ENCODE measurements at regions not wholly inside any gene's neighbourhood (a gene's known extent, or its start where the extent isn't known, plus 50 kb on each side); places are given as distances from the start of the nearest gene placed in this dataset.

DNA sequence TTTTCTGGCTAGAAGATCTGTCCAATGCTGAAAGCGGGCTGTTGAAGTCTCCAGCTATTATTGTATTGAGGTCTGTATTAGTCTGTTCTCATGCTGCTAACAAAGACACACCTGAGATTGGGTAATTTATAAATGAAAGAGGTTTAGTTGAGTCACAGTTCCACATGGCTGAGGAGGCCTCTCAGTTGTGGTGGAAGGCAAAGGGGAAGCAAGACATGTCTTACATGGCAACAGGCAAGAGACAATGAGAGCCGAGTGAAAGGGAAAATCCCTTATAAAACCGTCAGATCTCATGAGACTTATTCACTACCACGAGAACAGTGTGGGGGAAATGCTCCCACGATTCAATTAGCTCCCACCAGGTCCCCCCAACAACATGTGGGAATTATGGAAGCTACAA is 980.4 kb downstream of the SLITRK5 start:
- H3K4me1 Mint-ChIP-seq, result no peaks in the 10 kb centered on the region
- no peak overlapping the region for H3K4me3 Mint-ChIP-seq
- ChIA-PET POLR2A (no interaction called here), CTCF (no interaction called here)
- peaks cover 4% of the 10 kb centered on the region; the same call in 1 of the 2 replicates for H3K36me3 Mint-ChIP-seq
- H3K9me3 Mint-ChIP-seq, result peaks cover 38% of the 10 kb centered on the region
- ATAC-seq (no peak), DNase-seq (ENCODE audit: low spot score) (no peak)
- no peak overlapping the region for H3K27ac Mint-ChIP-seq
- TF ChIP-seq FOXP1 (CRISPR knock-in tag; IDR thresholded peaks at IDR 0.05; ENCODE audit: borderline replicate concordance), result no peak
- TF ChIP-seq NR3C1 (CRISPR knock-in tag; conservative IDR thresholded peaks at IDR 0.05; ENCODE audit: low read depth), result no peak
- TF ChIP-seq, protein P1, sequence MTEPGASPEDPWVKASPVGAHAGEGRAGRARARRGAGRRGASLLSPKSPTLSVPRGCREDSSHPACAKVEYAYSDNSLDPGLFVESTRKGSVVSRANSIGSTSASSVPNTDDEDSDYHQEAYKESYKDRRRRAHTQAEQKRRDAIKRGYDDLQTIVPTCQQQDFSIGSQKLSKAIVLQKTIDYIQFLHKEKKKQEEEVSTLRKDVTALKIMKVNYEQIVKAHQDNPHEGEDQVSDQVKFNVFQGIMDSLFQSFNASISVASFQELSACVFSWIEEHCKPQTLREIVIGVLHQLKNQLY (CRISPR knock-in tag; IDR thresholded peaks at IDR 0.05), result no peak
- TF ChIP-seq EMX1 (CRISPR knock-in tag; IDR thresholded peaks at IDR 0.05), result no peak
- TF ChIP-seq SP1 (CRISPR knock-in tag; conservative IDR thresholded peaks at IDR 0.05), result no peak
- TF ChIP-seq, protein P2, sequence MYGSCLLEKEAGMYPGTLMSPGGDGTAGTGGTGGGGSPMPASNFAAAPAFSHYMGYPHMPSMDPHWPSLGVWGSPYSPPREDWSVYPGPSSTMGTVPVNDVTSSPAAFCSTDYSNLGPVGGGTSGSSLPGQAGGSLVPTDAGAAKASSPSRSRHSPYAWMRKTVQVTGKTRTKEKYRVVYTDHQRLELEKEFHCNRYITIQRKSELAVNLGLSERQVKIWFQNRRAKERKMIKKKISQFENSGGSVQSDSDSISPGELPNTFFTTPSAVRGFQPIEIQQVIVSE (CRISPR knock-in tag; IDR thresholded peaks at IDR 0.05; ENCODE audit: borderline replicate concordance), result no peak
- no peak for TF ChIP-seq GABPB1 (CRISPR knock-in tag; IDR thresholded peaks at IDR 0.05)
- TF ChIP-seq NR1H2 (CRISPR knock-in tag; IDR thresholded peaks at IDR 0.05), result no peak
- TF ChIP-seq IRF2 (CRISPR knock-in tag; IDR thresholded peaks at IDR 0.05; ENCODE audit: borderline replicate concordance, low read depth), result no peak
- TF ChIP-seq, protein P3, sequence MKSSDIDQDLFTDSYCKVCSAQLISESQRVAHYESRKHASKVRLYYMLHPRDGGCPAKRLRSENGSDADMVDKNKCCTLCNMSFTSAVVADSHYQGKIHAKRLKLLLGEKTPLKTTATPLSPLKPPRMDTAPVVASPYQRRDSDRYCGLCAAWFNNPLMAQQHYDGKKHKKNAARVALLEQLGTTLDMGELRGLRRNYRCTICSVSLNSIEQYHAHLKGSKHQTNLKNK (CRISPR knock-in tag; IDR thresholded peaks at IDR 0.05), result no peak
- TF ChIP-seq TCF7 (CRISPR knock-in tag; IDR thresholded peaks at IDR 0.05; ENCODE audit: low read depth), result no peak
- TF ChIP-seq E2F1 (CRISPR knock-in tag; IDR thresholded peaks at IDR 0.05), result no peak
- TF ChIP-seq FOXK1 (CRISPR knock-in tag; IDR thresholded peaks at IDR 0.05), result no peak
- no peak for TF ChIP-seq SMAD4 (CRISPR knock-in tag; IDR thresholded peaks at IDR 0.05)
- no peaks in the 10 kb centered on the region for H3K27me3 Mint-ChIP-seq (ENCODE audit: low read depth)

DNA sequence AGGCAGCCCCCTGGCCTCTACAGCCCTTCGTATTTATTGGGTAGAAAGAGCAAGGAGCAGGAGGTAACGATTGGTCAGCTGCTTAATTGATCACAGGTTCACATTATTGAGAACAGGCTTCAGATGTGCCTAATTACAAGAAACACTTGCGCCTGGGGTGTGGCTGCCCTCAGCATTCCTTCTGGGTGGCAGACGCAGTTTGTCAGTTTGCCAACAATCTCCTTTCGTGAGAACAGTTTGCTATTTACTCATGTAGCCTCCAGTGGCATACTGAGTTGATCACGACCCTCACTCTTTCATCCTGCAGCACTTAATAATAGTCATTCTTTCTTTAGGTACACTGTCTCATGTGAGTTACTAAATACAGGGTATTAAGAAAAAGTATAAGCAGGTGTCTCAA is 985.6 kb downstream of the SLITRK5 start:
- no peak for DNase-seq (ENCODE audit: low spot score)
- Mint-ChIP-seq H3K4me1 (no peaks in the 10 kb centered on the region), H3K27me3 (ENCODE audit: low read depth) (no peaks in the 10 kb centered on the region), H3K9me3 (peaks cover 18% of the 10 kb centered on the region), H3K36me3 (peaks cover 6% of the 10 kb centered on the region), H3K4me3 (no peak overlapping the region), H3K27ac (no peak overlapping the region)
- CTCF ChIA-PET, result no interaction called here
- POLR2A ChIA-PET, result no interaction called here
- no peak for ATAC-seq
- no peak for TF ChIP-seq SMAD4 (CRISPR knock-in tag; IDR thresholded peaks at IDR 0.05)
- no peak for TF ChIP-seq MAX (CRISPR knock-in tag; IDR thresholded peaks at IDR 0.05)
- TF ChIP-seq, protein P4, sequence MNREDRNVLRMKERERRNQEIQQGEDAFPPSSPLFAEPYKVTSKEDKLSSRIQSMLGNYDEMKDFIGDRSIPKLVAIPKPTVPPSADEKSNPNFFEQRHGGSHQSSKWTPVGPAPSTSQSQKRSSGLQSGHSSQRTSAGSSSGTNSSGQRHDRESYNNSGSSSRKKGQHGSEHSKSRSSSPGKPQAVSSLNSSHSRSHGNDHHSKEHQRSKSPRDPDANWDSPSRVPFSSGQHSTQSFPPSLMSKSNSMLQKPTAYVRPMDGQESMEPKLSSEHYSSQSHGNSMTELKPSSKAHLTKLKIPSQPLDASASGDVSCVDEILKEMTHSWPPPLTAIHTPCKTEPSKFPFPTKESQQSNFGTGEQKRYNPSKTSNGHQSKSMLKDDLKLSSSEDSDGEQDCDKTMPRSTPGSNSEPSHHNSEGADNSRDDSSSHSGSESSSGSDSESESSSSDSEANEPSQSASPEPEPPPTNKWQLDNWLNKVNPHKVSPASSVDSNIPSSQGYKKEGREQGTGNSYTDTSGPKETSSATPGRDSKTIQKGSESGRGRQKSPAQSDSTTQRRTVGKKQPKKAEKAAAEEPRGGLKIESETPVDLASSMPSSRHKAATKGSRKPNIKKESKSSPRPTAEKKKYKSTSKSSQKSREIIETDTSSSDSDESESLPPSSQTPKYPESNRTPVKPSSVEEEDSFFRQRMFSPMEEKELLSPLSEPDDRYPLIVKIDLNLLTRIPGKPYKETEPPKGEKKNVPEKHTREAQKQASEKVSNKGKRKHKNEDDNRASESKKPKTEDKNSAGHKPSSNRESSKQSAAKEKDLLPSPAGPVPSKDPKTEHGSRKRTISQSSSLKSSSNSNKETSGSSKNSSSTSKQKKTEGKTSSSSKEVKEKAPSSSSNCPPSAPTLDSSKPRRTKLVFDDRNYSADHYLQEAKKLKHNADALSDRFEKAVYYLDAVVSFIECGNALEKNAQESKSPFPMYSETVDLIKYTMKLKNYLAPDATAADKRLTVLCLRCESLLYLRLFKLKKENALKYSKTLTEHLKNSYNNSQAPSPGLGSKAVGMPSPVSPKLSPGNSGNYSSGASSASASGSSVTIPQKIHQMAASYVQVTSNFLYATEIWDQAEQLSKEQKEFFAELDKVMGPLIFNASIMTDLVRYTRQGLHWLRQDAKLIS (CRISPR knock-in tag; IDR thresholded peaks at IDR 0.05; ENCODE audit: borderline replicate concordance), result no peak
- TF ChIP-seq ZNF138 (CRISPR knock-in tag; conservative IDR thresholded peaks at IDR 0.05), result no peak
- TF ChIP-seq, protein P5, sequence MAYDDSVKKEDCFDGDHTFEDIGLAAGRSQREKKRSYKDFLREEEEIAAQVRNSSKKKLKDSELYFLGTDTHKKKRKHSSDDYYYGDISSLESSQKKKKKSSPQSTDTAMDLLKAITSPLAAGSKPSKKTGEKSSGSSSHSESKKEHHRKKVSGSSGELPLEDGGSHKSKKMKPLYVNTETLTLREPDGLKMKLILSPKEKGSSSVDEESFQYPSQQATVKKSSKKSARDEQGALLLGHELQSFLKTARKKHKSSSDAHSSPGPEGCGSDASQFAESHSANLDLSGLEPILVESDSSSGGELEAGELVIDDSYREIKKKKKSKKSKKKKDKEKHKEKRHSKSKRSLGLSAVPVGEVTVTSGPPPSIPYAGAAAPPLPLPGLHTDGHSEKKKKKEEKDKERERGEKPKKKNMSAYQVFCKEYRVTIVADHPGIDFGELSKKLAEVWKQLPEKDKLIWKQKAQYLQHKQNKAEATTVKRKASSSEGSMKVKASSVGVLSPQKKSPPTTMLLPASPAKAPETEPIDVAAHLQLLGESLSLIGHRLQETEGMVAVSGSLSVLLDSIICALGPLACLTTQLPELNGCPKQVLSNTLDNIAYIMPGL (CRISPR knock-in tag; IDR thresholded peaks at IDR 0.05), result no peak
- no peak for TF ChIP-seq STAT6 (CRISPR knock-in tag; conservative IDR thresholded peaks at IDR 0.05; ENCODE audit: low read depth)
- TF ChIP-seq ETV6 (CRISPR knock-in tag; IDR thresholded peaks at IDR 0.05), result no peak
- no peak for TF ChIP-seq TEAD4 (CRISPR knock-in tag; IDR thresholded peaks at IDR 0.05)
- TF ChIP-seq EMX1 (CRISPR knock-in tag; IDR thresholded peaks at IDR 0.05), result no peak
- TF ChIP-seq ZNF416 (CRISPR knock-in tag; IDR thresholded peaks at IDR 0.05), result no peak
